Sigmoid colon (tissue), 6 donors: ENCODE measurements at regions not wholly inside any gene's neighbourhood (a gene's known extent, or its start where the extent isn't known, plus 50 kb on each side); places are given as distances from the start of the nearest gene placed in this dataset.

ENCODE experiments used
- DNase-seq: peaks from one replicate; pipeline ENCODE4 v3.0.0-alpha.2; 2019
- H3K27ac ChIP-seq, 4 donors: fragments of 200-600 bp; sonication (generic); one replicate each; pipeline ENCODE4 v1.5.1; 2016 to 2019; ENCODE audit warnings: mild to moderate bottlenecking in 1 of 4
- H3K27me3 ChIP-seq, 3 donors: fragments of 200-600 bp; sonication (generic); one replicate each; pipeline ENCODE4 v1.5.1; 2019; ENCODE audit warnings: mild to moderate bottlenecking in 1 of 3
- H3K36me3 ChIP-seq, 4 donors: fragments of 200-600 bp; sonication (generic); one replicate each; pipeline ENCODE4 v1.5.1; 2016 to 2019
- H3K4me1 ChIP-seq, 4 donors: fragments of 200-600 bp; sonication (generic); one replicate each; pipeline ENCODE4 v1.5.1; 2017 to 2019
- H3K4me3 ChIP-seq, 4 donors: fragments of 200-600 bp; sonication (generic); one replicate each; pipeline ENCODE4 v1.5.1; 2017 to 2019; ENCODE audit warnings: mild to moderate bottlenecking in 2 of 4, moderate library complexity in 1 of 4
- H3K9me3 ChIP-seq, 4 donors: fragments of 200-600 bp in 3 of 4; sonication (generic) in 3 of 4; one replicate each; pipeline versions ENCODE4 v1.5.1 to v1.6.1; 2013 to 2019
- EP300 ChIP-seq, 4 donors: sonication (generic); formaldehyde crosslinking; IDR thresholded peaks; one replicate each; pipeline ENCODE4 v1.6.1; 2017; ENCODE audit warnings: antibody characterized with exemption in 4 of 4
- POLR2A ChIP-seq, 2 donors: fragments of 450-650 bp; IDR thresholded peaks; one replicate each; pipeline ENCODE4 v1.6.1; 2016; ENCODE audit warnings: antibody characterized with exemption in 2 of 2, mild to moderate bottlenecking in 2 of 2, moderate library complexity in 2 of 2
- POLR2AphosphoS5 ChIP-seq, 4 donors: sonication (generic); formaldehyde crosslinking; IDR thresholded peaks; one replicate each; pipeline ENCODE4 v1.6.1; 2017; ENCODE audit warnings: antibody characterized with exemption in 4 of 4
- WGBS, 2 donors: extraction: QIAGEN DNeasy Blood & Tissue Kit; methylation state at CpG; one replicate each; pipeline ENCODE4 v1.1.7; 2013; 5-methylcytosine and 5-hydroxymethylcytosine counted together
- intact Hi-C: fragments of 100-400 bp; cut with DNase I; formaldehyde crosslinking; loops from one replicate; pipeline ENCODE4 v1.15.1; 2023
- TF ChIP-seq, protein P1 (sequence below), 4 experiments: fragments of 450-650 bp in 3 of 4; fragments of 200-600 bp in 1 of 4; IDR thresholded peaks; one replicate each; pipeline ENCODE4 v1.5.1; 2016 to 2019; ENCODE audit warnings: antibody characterized with exemption in 4 of 4, mild to moderate bottlenecking in 3 of 4, moderate library complexity in 2 of 4
- donor health status: healthy with polysubstance abuse.
- donor health status: healthy.

DNA sequence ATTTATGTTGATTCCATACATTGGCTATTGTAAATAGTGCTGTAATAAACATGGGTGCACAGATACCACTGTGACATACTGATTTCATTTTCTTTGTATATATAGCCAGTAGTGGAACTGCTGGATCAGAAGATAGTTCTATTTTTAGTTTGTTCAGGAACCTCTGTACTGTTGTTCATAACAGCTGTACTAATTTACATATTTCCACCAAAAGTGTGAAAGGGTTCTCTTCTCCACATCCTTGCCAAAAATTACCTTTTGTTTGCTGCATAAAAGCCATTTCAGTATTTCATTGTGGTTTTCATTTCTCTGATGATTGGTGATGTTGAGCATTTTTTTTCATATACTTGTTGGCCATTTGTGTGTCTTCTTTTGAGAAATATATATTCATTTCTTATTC is 1962.1 kb downstream of the PCDH9 start:
- Histone ChIP-seq H3K27ac (no peak overlapping the region), H3K4me3 (no peak overlapping the region), H3K27me3 (no peaks in the 10 kb centered on the region), H3K36me3 (no peaks in the 10 kb centered on the region), H3K9me3 (no peaks in the 10 kb centered on the region), H3K4me1 (no peaks in the 10 kb centered on the region)
- DNase-seq, result no peak
- intact Hi-C loops, result no loop called here
- no peak for TF ChIP-seq POLR2A (IDR thresholded peaks at IDR 0.05)
- TF ChIP-seq, protein P1, sequence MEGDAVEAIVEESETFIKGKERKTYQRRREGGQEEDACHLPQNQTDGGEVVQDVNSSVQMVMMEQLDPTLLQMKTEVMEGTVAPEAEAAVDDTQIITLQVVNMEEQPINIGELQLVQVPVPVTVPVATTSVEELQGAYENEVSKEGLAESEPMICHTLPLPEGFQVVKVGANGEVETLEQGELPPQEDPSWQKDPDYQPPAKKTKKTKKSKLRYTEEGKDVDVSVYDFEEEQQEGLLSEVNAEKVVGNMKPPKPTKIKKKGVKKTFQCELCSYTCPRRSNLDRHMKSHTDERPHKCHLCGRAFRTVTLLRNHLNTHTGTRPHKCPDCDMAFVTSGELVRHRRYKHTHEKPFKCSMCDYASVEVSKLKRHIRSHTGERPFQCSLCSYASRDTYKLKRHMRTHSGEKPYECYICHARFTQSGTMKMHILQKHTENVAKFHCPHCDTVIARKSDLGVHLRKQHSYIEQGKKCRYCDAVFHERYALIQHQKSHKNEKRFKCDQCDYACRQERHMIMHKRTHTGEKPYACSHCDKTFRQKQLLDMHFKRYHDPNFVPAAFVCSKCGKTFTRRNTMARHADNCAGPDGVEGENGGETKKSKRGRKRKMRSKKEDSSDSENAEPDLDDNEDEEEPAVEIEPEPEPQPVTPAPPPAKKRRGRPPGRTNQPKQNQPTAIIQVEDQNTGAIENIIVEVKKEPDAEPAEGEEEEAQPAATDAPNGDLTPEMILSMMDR (IDR thresholded peaks at IDR 0.05), result no peak
- no peak for TF ChIP-seq POLR2AphosphoS5 (IDR thresholded peaks at IDR 0.05)
- no peak for TF ChIP-seq EP300 (IDR thresholded peaks at IDR 0.05)

- 16 to 63% methylated on average over 1 of the region's 1 CpG for WGBS, 2 donors
- no peak for TF ChIP-seq EP300 (IDR thresholded peaks at IDR 0.05)
- H3K9me3 ChIP-seq, result no peaks in the 10 kb centered on the region
- intact Hi-C loops, result no loop called here
- no peaks in the 10 kb centered on the region for H3K27me3 ChIP-seq
- no peak for DNase-seq
- H3K36me3 ChIP-seq, result no peaks in the 10 kb centered on the region
- no peak overlapping the region for H3K4me3 ChIP-seq
- no peaks in the 10 kb centered on the region for H3K4me1 ChIP-seq
- no peak overlapping the region for H3K27ac ChIP-seq
These were observed 1964.1 kb downstream of the PCDH9 start for GRCh38 chr13:65265988-65266387.

DNA sequence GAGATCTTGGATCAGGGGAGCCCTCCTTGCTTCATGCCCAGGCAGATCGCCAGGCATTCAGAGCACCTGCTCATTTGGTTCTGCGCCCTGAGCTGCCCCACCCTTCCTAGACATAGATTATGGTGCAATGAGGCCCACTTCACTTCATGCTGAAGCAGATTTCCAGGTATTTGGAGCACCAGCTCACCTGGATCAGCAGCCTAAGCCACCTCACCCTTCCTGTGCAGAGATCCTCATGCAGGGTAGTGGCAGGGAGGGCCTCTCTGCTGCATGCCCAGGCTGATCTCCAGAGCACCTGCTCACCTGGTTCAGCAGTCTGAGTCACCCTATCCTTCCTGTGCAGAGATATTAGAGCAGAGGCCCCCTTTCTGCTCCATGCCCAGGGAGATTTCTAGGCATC is 1966.1 kb downstream of the PCDH9 start:
- WGBS, 2 donors, result 45 to 83% methylated on average over 2 of the region's 2 CpGs
- Histone ChIP-seq H3K27ac (no peak overlapping the region), H3K36me3 (no peaks in the 10 kb centered on the region), H3K27me3 (no peaks in the 10 kb centered on the region), H3K4me1 (no peaks in the 10 kb centered on the region), H3K9me3 (no peaks in the 10 kb centered on the region), H3K4me3 (no peak overlapping the region)
- DNase-seq, result no peak
- intact Hi-C loops, result no loop called here
- no peak for TF ChIP-seq POLR2A (IDR thresholded peaks at IDR 0.05)
- TF ChIP-seq, protein P1 (IDR thresholded peaks at IDR 0.05), result no peak
- no peak for TF ChIP-seq EP300 (IDR thresholded peaks at IDR 0.05)
- TF ChIP-seq POLR2AphosphoS5 (IDR thresholded peaks at IDR 0.05), result no peak

GRCh38 chr13:65260946-65261891 is 1968.9 kb downstream of the PCDH9 start:
- TF ChIP-seq POLR2AphosphoS5 (IDR thresholded peaks at IDR 0.05) (no peak), EP300 (IDR thresholded peaks at IDR 0.05) (peak in 1 of 4 donors; percentile 22), POLR2A (IDR thresholded peaks at IDR 0.05) (no peak)
- TF ChIP-seq, protein P1 (IDR thresholded peaks at IDR 0.05), result no peak
- Histone ChIP-seq H3K27me3 (no peaks in the 10 kb centered on the region), H3K4me3 (no peak overlapping the region), H3K36me3 (no peaks in the 10 kb centered on the region), H3K9me3 (no peaks in the 10 kb centered on the region), H3K27ac (no peak overlapping the region), H3K4me1 (no peaks in the 10 kb centered on the region)
- intact Hi-C loops, result no loop called here
- DNase-seq, result no peak
- WGBS, 2 donors, result 43 to 60% methylated on average over 5 of the region's 5 CpGs

- no peak overlapping the region for H3K4me3 ChIP-seq
- TF ChIP-seq, protein P1 (IDR thresholded peaks at IDR 0.05), result no peak
- TF ChIP-seq EP300 (IDR thresholded peaks at IDR 0.05) (no peak), POLR2A (IDR thresholded peaks at IDR 0.05) (no peak), POLR2AphosphoS5 (IDR thresholded peaks at IDR 0.05) (no peak)
- no peak overlapping the region for H3K27ac ChIP-seq
- H3K36me3 ChIP-seq, result no peaks in the 10 kb centered on the region
- no peaks in the 10 kb centered on the region for H3K4me1 ChIP-seq
- 85 to 100% methylated on average over 1 of the region's 1 CpG for WGBS, 2 donors
- peaks cover 0 to 3% (median 0%) of the 10 kb centered on the region in 4 donors for H3K9me3 ChIP-seq
- no peaks in the 10 kb centered on the region for H3K27me3 ChIP-seq
- DNase-seq, result no peak
- intact Hi-C loops, result no loop called here
These were observed 1989.4 kb downstream of the PCDH9 start for GRCh38 chr13:65240773-65241172.
